ENCODE measurements at regions not wholly inside any gene's neighbourhood (a gene's known extent, or its start where the extent isn't known, plus 50 kb on each side); places are given as distances from the start of the nearest gene placed in this dataset.

GRCh38 chr12:102694903-102695302, 214.5 kb upstream of the IGF1 start:
- DNase-seq (ENCODE audit: extremely low read depth, low read depth): no peak
- TF ChIP-seq CTCF (IDR thresholded peaks at IDR 0.05; ENCODE audit: low read depth, low read length): no peak

GRCh38 chr12:102691773-102692555, 211.6 kb upstream of the IGF1 start:
- no peak for DNase-seq (ENCODE audit: extremely low read depth, low read depth)
- TF ChIP-seq CTCF (IDR thresholded peaks at IDR 0.05; ENCODE audit: low read depth, low read length): no peak

- no peak for TF ChIP-seq CTCF (IDR thresholded peaks at IDR 0.05; ENCODE audit: low read depth, low read length)
- DNase-seq (ENCODE audit: extremely low read depth, low read depth): no peak
These were observed 209.9 kb upstream of the IGF1 start for GRCh38 chr12:102690253-102690652.

GRCh38 chr12:102689701-102690100, 209.3 kb upstream of the IGF1 start:
- no peak for TF ChIP-seq CTCF (IDR thresholded peaks at IDR 0.05; ENCODE audit: low read depth, low read length)
- DNase-seq (ENCODE audit: extremely low read depth, low read depth): no peak

- no peak for TF ChIP-seq CTCF (IDR thresholded peaks at IDR 0.05; ENCODE audit: low read depth, low read length)
- DNase-seq (ENCODE audit: extremely low read depth, low read depth): no peak
These were observed 207.2 kb upstream of the IGF1 start for GRCh38 chr12:102687523-102687922.

GRCh38 chr12:102685841-102686240, 205.5 kb upstream of the IGF1 start:
- peak; percentile 13 for TF ChIP-seq CTCF (IDR thresholded peaks at IDR 0.05; ENCODE audit: low read depth, low read length)
- no peak for DNase-seq (ENCODE audit: extremely low read depth, low read depth)

- DNase-seq (ENCODE audit: extremely low read depth, low read depth): no peak
- no peak for TF ChIP-seq CTCF (IDR thresholded peaks at IDR 0.05; ENCODE audit: low read depth, low read length)
These were observed 204.8 kb upstream of the IGF1 start for GRCh38 chr12:102685172-102685571.
